Esophagus muscularis mucosa (tissue), 4 donors: ENCODE measurements at regions not wholly inside any gene's neighbourhood (a gene's known extent, or its start where the extent isn't known, plus 50 kb on each side); places are given as distances from the start of the nearest gene placed in this dataset.

Experiments used
- CTCF ChIP-seq, 3 experiments: fragments of 200-600 bp in 2 of 3; fragments of 450-650 bp in 1 of 3; sonication (generic) in 2 of 3; IDR thresholded peaks; one replicate each; pipeline ENCODE4 v1.5.1; 2017 to 2019; ENCODE audit warnings: antibody characterized with exemption in 3 of 3, mild to moderate bottlenecking in 2 of 3, moderate library complexity in 1 of 3
- EP300 ChIP-seq: sonication (generic); formaldehyde crosslinking; IDR thresholded peaks from one replicate; pipeline ENCODE4 v1.6.1; 2017; ENCODE audit warnings: antibody characterized with exemption
- POLR2A ChIP-seq: fragments of 450-650 bp; IDR thresholded peaks from one replicate; pipeline ENCODE4 v1.6.1; 2017; ENCODE audit warnings: antibody characterized with exemption, moderate library complexity, mild to moderate bottlenecking, low read depth
- POLR2AphosphoS5 ChIP-seq, 2 donors: sonication (generic); formaldehyde crosslinking; IDR thresholded peaks; one replicate each; pipeline ENCODE4 v1.6.1; 2017; ENCODE audit warnings: antibody characterized with exemption in 2 of 2

- no peak for TF ChIP-seq CTCF (IDR thresholded peaks at IDR 0.05)
- TF ChIP-seq POLR2A: no peak
- no peak for TF ChIP-seq EP300
- TF ChIP-seq POLR2AphosphoS5 (IDR thresholded peaks at IDR 0.05): no peak
These were observed 62.5 kb upstream of the PAPOLG start for GRCh38 chr2:60693551-60693950.
